H1 (cell line): ENCODE measurements at regions not wholly inside any gene's neighbourhood (a gene's known extent, or its start where the extent isn't known, plus 50 kb on each side); places are given as distances from the start of the nearest gene placed in this dataset.
"Not testable (repeated sequence)": the region's sequence is repeated elsewhere in the genome, so short reads cannot be mapped to it uniquely, and the experiment has no call there.

Experiments used
- CTCF ChIA-PET: fragments of 300-600 bp; sonication (Branson Sonifier 250); formaldehyde crosslinking; loops from one replicate; lab custom pipeline; 2021; ENCODE audit not compliant: partially characterized antibody; lab: Charles Lee
- POLR2A ChIA-PET: fragments of 300-600 bp; sonication (Branson Sonifier 250); formaldehyde crosslinking; loops from one replicate; lab custom pipeline; 2021; ENCODE audit warnings: inconsistent platforms; ENCODE audit not compliant: partially characterized antibody; lab: Charles Lee
- DNase-seq, 2 experiments: peaks; one replicate each; pipeline versions ENCODE4 v3.0.0 to v3.0.0-alpha.2; 2010 to 2022; ENCODE audit warnings: low spot score in 2 of 2, low read depth in 1 of 2, mixed read lengths in 1 of 2
- FAIRE-seq: peaks from 2 replicates; lab custom pipeline; 2011; peaks lifted over from hg19 to GRCh38; lab: Jason Lieb, UNC
- H2AFZ ChIP-seq: 2 replicates; pipeline ENCODE4 v1.8.1; 2012; ENCODE audit warnings: low read length, inconsistent platforms
- H2AK5ac ChIP-seq: 2 replicates; pipeline ENCODE4 v1.6.1; 2013; ENCODE audit warnings: low read depth, low read length
- H2BK120ac ChIP-seq: replicated peaks from 2 replicates; pipeline ENCODE3; 2013; ENCODE audit warnings: low read depth, low read length, inconsistent platforms
- H2BK12ac ChIP-seq: 2 replicates; pipeline ENCODE4 v1.6.1; 2013; ENCODE audit warnings: low read depth, low read length
- H2BK15ac ChIP-seq: 2 replicates; pipeline ENCODE4 v1.6.1; 2013; ENCODE audit warnings: low read length
- H2BK20ac ChIP-seq: 2 replicates; pipeline ENCODE4 v1.6.1; 2013; ENCODE audit warnings: low read length
- H2BK5ac ChIP-seq: 2 replicates; pipeline ENCODE4 v1.6.1; 2013; ENCODE audit warnings: low read depth, low read length
- H3K14ac ChIP-seq: 2 replicates; pipeline ENCODE4 v1.6.1; 2013; ENCODE audit warnings: inconsistent platforms; ENCODE audit not compliant: insufficient read length
- H3K18ac ChIP-seq: 2 replicates; pipeline ENCODE4 v1.6.1; 2013; ENCODE audit warnings: low read length; ENCODE audit errors: extremely low read depth
- H3K23ac ChIP-seq: 2 replicates; pipeline ENCODE4 v1.6.1; 2013; ENCODE audit warnings: inconsistent platforms; ENCODE audit not compliant: insufficient read length
- H3K23me2 ChIP-seq: 2 replicates; pipeline ENCODE4 v1.6.1; 2013; ENCODE audit warnings: low read depth, low read length
- H3K27ac ChIP-seq: 2 replicates; pipeline ENCODE4 v1.6.1; 2011; ENCODE audit warnings: low read depth, low read length, inconsistent platforms
- H3K27me3 ChIP-seq, 4 experiments: replicated peaks in 1 of 4; 1 replicate in 1 of 4; 2 replicates in 3 of 4; pipeline versions ENCODE4 v1.6.1 to v1.8.1; 2011 to 2013; ENCODE audit warnings: low read length in 3 of 4, mild to moderate bottlenecking in 3 of 4, inconsistent platforms in 2 of 4, mixed read lengths in 2 of 4, moderate library complexity in 1 of 4; ENCODE audit not compliant: control insufficient read depth in 3 of 4, insufficient read depth in 3 of 4; ENCODE audit errors: extremely low read depth in 1 of 4
- H3K36me3 ChIP-seq, 4 experiments: 2 replicates each; pipeline versions ENCODE4 v1.6.1 to v1.8.1; 2011 to 2013; ENCODE audit warnings: mild to moderate bottlenecking in 4 of 4, low read length in 3 of 4, moderate library complexity in 2 of 4, control low read depth in 1 of 4, inconsistent platforms in 1 of 4; ENCODE audit not compliant: insufficient read depth in 4 of 4, control insufficient read depth in 2 of 4
- H3K4ac ChIP-seq: replicated peaks from 2 replicates; pipeline ENCODE3; 2013; ENCODE audit warnings: low read length, low read depth, mixed read lengths, inconsistent platforms; ENCODE audit not compliant: insufficient read length
- H3K4me1 ChIP-seq, 4 experiments: replicated peaks in 1 of 4; 1 replicate in 1 of 4; 2 replicates in 3 of 4; pipeline versions ENCODE4 v1.6.1 to v1.8.1; 2011 to 2013; ENCODE audit warnings: low read length in 3 of 4, inconsistent platforms in 2 of 4, mixed read lengths in 1 of 4; ENCODE audit not compliant: insufficient read depth in 4 of 4, control insufficient read depth in 3 of 4
- H3K4me2 ChIP-seq, 2 experiments: 2 replicates each; pipeline versions ENCODE4 v1.6.1 to v1.8.1; 2011 to 2013; ENCODE audit warnings: low read depth in 2 of 2, low read length in 2 of 2, control low read depth in 1 of 2, inconsistent platforms in 1 of 2, mild to moderate bottlenecking in 1 of 2; ENCODE audit not compliant: insufficient read depth in 1 of 2
- H3K4me3 ChIP-seq, 4 experiments: fragments of 200-600, 300-600 bp in 1 of 4; sonication (generic), shearing (Covaris generic), sonication (Bioruptor Twin) in 1 of 4; 2 replicates each; pipeline versions ENCODE4 v1.5.1 to v1.8.1; 2011 to 2016; ENCODE audit warnings: low read length in 4 of 4, low read depth in 3 of 4, control low read depth in 2 of 4, inconsistent platforms in 2 of 4, mild to moderate bottlenecking in 2 of 4, mixed read lengths in 1 of 4, moderate library complexity in 1 of 4; ENCODE audit not compliant: insufficient read depth in 2 of 4; ENCODE audit errors: extremely low read depth in 1 of 4
- H3K56ac ChIP-seq: replicated peaks from 2 replicates; pipeline ENCODE3; 2013; ENCODE audit warnings: low read depth, mild to moderate bottlenecking, mixed read lengths, low read length, inconsistent platforms; ENCODE audit not compliant: insufficient read length
- H3K79me1 ChIP-seq: 2 replicates; pipeline ENCODE4 v1.6.1; 2013; ENCODE audit warnings: low read depth, low read length, control low read depth
- H3K79me2 ChIP-seq, 2 experiments: 2 replicates each; pipeline versions ENCODE4 v1.6.1 to v1.8.1; 2012 to 2013; ENCODE audit warnings: low read length in 2 of 2, mild to moderate bottlenecking in 2 of 2, inconsistent platforms in 1 of 2; ENCODE audit not compliant: insufficient read depth in 2 of 2, control insufficient read depth in 1 of 2
- H3K9ac ChIP-seq, 4 experiments: replicated peaks in 1 of 4; 1 replicate in 1 of 4; 2 replicates in 3 of 4; pipeline versions ENCODE4 v1.6.1 to v1.8.1; 2011 to 2013; ENCODE audit warnings: low read depth in 3 of 4, low read length in 3 of 4, control low read depth in 2 of 4, mild to moderate bottlenecking in 2 of 4, moderate library complexity in 2 of 4, inconsistent platforms in 1 of 4; ENCODE audit errors: extremely low read depth in 1 of 4
- H3K9me3 ChIP-seq, 2 experiments: 2 replicates each; pipeline versions ENCODE4 v1.6.1 to v1.8.1; 2012 to 2013; ENCODE audit warnings: mild to moderate bottlenecking in 2 of 2, moderate library complexity in 2 of 2, control low read depth in 1 of 2, inconsistent platforms in 1 of 2, low read depth in 1 of 2, low read length in 1 of 2, mixed read lengths in 1 of 2; ENCODE audit not compliant: insufficient read depth in 2 of 2
- H4K20me1 ChIP-seq, 2 experiments: replicated peaks in 1 of 2; 2 replicates each; pipeline versions ENCODE3 to v1.8.1; 2011 to 2013; ENCODE audit warnings: inconsistent platforms in 2 of 2, low read length in 2 of 2, mild to moderate bottlenecking in 1 of 2; ENCODE audit not compliant: insufficient read depth in 2 of 2, control insufficient read depth in 1 of 2
- H4K5ac ChIP-seq: 2 replicates; pipeline ENCODE4 v1.6.1; 2013; ENCODE audit warnings: low read length, low read depth, mixed read lengths, inconsistent platforms; ENCODE audit not compliant: insufficient read length
- H4K8ac ChIP-seq: 2 replicates; pipeline ENCODE4 v1.8.0; 2013; ENCODE audit warnings: mild to moderate bottlenecking, moderate library complexity, low read length, inconsistent platforms; ENCODE audit not compliant: insufficient read depth; ENCODE audit errors: extremely low read depth
- H4K91ac ChIP-seq: replicated peaks from 2 replicates; pipeline ENCODE3; 2013; ENCODE audit warnings: low read length, mixed read lengths, inconsistent platforms; ENCODE audit not compliant: insufficient read length
- WGBS, 2 experiments: shearing (Covaris generic) in 1 of 2; methylation state at CpG; one replicate each; pipeline versions ENCODE4 v1.1.6 to v1.1.7; 2013 to 2015; ENCODE audit warnings: low lambda C conversion rate in 2 of 2, mixed read lengths in 2 of 2, inconsistent platforms in 1 of 2, low coverage in 1 of 2, missing lambda C conversion rate in 1 of 2; ENCODE audit not compliant: insufficient replicate concordance in 2 of 2, insufficient coverage in 1 of 2, insufficient read length in 1 of 2; ENCODE audit errors: extremely low coverage in 1 of 2, missing lambda C conversion rate in 1 of 2; 5-methylcytosine and 5-hydroxymethylcytosine counted together

GRCh38 chr2:87415586-87416265 is 332.2 kb upstream of the PLGLB2 start:
- H3K79me2 ChIP-seq, FAIRE-seq, H3K18ac ChIP-seq, H3K23ac ChIP-seq, H2BK12ac ChIP-seq, POLR2A ChIA-PET, H3K27me3 ChIP-seq, H2BK120ac ChIP-seq, H3K14ac ChIP-seq, CTCF ChIA-PET, H3K4me2 ChIP-seq, H2BK20ac ChIP-seq, H3K36me3 ChIP-seq, H4K91ac ChIP-seq, H3K56ac ChIP-seq, H2BK5ac ChIP-seq, H3K4ac ChIP-seq, H2BK15ac ChIP-seq, H2AFZ ChIP-seq, H3K79me1 ChIP-seq, H3K23me2 ChIP-seq, H3K4me3 ChIP-seq, H4K20me1 ChIP-seq, H3K27ac ChIP-seq, H3K4me1 ChIP-seq, H3K9ac ChIP-seq, H2AK5ac ChIP-seq, H3K9me3 ChIP-seq, H4K5ac ChIP-seq: not testable (repeated sequence)
- H4K8ac ChIP-seq, result peak overlapping the region; percentile 86; the same call in 1 of the 2 replicates
- DNase-seq, result peak in 1 of 2 experiments; percentile 45
- 56% methylated on average over 1 of the region's 1 CpG; no CpG with 5 or more reads in 1 of the 2 experiments for WGBS, 2 experiments

DNA sequence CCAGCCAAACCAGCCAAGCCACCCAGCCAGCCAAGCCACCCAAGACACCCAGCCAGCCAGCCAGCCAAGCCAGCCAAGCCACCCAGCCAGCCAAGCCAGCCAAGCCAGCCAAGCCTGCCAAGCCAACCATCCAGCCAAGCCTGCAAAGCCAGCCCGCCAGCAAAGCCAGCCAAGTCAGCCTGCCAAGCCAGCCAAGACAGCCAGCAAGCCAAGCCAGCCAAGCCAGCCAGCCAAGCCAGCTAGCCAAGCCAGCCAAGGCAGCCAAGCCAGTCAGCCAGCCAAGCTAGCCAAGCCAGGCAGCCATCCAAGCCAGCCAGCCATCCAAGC is 331.7 kb upstream of the PLGLB2 start:
- peak in 1 of 2 experiments; percentile 35 for DNase-seq
- H3K27ac ChIP-seq, CTCF ChIA-PET, H2BK120ac ChIP-seq, H3K79me1 ChIP-seq, H3K4me1 ChIP-seq, FAIRE-seq, H3K23ac ChIP-seq, H2BK12ac ChIP-seq, H4K91ac ChIP-seq, H4K8ac ChIP-seq, H2AFZ ChIP-seq, H3K14ac ChIP-seq, H3K4me3 ChIP-seq, H2BK15ac ChIP-seq, H4K20me1 ChIP-seq, H3K27me3 ChIP-seq, H3K18ac ChIP-seq, H3K9me3 ChIP-seq, H3K79me2 ChIP-seq, H2BK20ac ChIP-seq, H3K56ac ChIP-seq, H3K36me3 ChIP-seq, H3K4me2 ChIP-seq, H4K5ac ChIP-seq, H2BK5ac ChIP-seq, H3K9ac ChIP-seq, H3K4ac ChIP-seq, POLR2A ChIA-PET, H2AK5ac ChIP-seq, H3K23me2 ChIP-seq: not testable (repeated sequence)
- WGBS, 2 experiments, result 88% methylated on average over 1 of the region's 1 CpG; no CpG with 5 or more reads in 1 of the 2 experiments
